ENCODE measurements at regions not wholly inside any gene's neighbourhood (a gene's known extent, or its start where the extent isn't known, plus 50 kb on each side); places are given as distances from the start of the nearest gene placed in this dataset.

GRCh38 chr18:41370740-41371139, 584.3 kb upstream of the PIK3C3 start (continued):
- TF ChIP-seq CHD7 (IDR thresholded peaks at IDR 0.05; ENCODE audit: insufficient replicate concordance, low read length), result no peak
- no peak for TF ChIP-seq YY1 (IDR thresholded peaks at IDR 0.05; ENCODE audit: low read depth, low read length)
- TF ChIP-seq SAP30 (IDR thresholded peaks at IDR 0.05; ENCODE audit: insufficient read depth, insufficient replicate concordance, low read length), result no peak
- no peak for TF ChIP-seq JUN (IDR thresholded peaks at IDR 0.05; ENCODE audit: low read depth, low read length)
- no peak for TF ChIP-seq EZH2 (IDR thresholded peaks at IDR 0.05; ENCODE audit: low read depth, low read length, severe bottlenecking)
- TF ChIP-seq KDM1A (IDR thresholded peaks at IDR 0.05; ENCODE audit: borderline replicate concordance, low read length), result no peak
- TF ChIP-seq MAFK (IDR thresholded peaks at IDR 0.05; ENCODE audit: low read depth, low read length), result no peak
- TF ChIP-seq KDM4A (IDR thresholded peaks at IDR 0.05; ENCODE audit: low read depth, low read length, severe bottlenecking), result no peak
- no peak for TF ChIP-seq E2F6 (IDR thresholded peaks at IDR 0.05)
- TF ChIP-seq GTF2F1 (IDR thresholded peaks at IDR 0.05; ENCODE audit: borderline replicate concordance, low read depth, low read length), result no peak

Data from H1 (cell line).